ENCODE measurements at regions not wholly inside any gene's neighbourhood (a gene's known extent, or its start where the extent isn't known, plus 50 kb on each side); places are given as distances from the start of the nearest gene placed in this dataset.

DNA sequence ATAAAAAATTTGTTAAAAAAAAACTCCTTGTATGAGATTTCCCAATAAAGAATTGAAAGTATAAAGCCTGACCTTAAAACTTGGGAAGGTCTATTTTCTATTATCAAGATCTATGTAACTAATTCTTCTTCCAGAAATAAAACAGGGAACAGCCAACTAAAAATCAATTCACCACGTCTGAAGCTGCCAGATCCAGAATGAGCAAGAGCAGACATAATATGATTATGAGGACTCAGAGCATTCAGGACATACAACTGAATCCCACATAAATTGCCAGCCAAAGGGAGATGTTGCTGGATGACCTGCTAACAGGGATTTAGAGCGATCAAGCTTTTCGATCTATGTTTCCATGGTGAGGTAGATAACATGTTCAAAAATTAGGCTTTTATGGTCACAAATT is 1151.3 kb upstream of the CADM2 start:
- H3K27me3 ChIP-seq: no peaks in the 10 kb centered on the region
- TF ChIP-seq POLR2A (IDR thresholded peaks at IDR 0.05): no peak
- TF ChIP-seq, protein P1, sequence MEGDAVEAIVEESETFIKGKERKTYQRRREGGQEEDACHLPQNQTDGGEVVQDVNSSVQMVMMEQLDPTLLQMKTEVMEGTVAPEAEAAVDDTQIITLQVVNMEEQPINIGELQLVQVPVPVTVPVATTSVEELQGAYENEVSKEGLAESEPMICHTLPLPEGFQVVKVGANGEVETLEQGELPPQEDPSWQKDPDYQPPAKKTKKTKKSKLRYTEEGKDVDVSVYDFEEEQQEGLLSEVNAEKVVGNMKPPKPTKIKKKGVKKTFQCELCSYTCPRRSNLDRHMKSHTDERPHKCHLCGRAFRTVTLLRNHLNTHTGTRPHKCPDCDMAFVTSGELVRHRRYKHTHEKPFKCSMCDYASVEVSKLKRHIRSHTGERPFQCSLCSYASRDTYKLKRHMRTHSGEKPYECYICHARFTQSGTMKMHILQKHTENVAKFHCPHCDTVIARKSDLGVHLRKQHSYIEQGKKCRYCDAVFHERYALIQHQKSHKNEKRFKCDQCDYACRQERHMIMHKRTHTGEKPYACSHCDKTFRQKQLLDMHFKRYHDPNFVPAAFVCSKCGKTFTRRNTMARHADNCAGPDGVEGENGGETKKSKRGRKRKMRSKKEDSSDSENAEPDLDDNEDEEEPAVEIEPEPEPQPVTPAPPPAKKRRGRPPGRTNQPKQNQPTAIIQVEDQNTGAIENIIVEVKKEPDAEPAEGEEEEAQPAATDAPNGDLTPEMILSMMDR (IDR thresholded peaks at IDR 0.05): no peak
- no peaks in the 10 kb centered on the region for H3K9me3 ChIP-seq
- ATAC-seq (no peak), DNase-seq (no peak)
- WGBS, 2 donors: 39 to 54% methylated on average over 3 of the region's 3 CpGs
- H3K4me1 ChIP-seq: no peaks in the 10 kb centered on the region
- no peaks in the 10 kb centered on the region for H3K36me3 ChIP-seq (replicated peaks in 1 of 2; ENCODE audit: insufficient read depth in 1 of 2, low read depth in 2 of 2)
- no peak overlapping the region for H3K27ac ChIP-seq
- intact Hi-C loops (cut with DNase I): no loop called here
- H3K4me3 ChIP-seq: no peak overlapping the region

DNA sequence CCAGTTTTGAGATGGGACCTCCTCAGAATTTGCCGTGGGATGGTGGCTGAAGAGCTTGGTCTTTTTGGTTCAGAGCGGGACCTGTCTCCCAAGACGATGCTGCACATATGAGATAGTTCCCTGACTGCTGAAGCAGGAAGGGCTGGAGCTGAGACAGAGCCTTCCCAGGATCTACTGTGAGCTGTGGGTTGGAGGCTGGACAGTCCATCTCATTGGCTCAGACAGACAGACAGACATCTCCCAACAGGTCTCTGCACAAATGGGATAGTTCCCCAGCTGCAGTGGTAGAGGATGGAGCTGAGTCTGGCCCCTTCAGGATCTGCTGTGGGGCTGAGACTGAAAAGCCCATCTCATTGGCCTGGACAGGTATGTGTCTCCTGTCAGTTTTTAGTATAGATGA is 1145.6 kb upstream of the CADM2 start:
- intact Hi-C loops (cut with DNase I): no loop called here
- H3K9me3 ChIP-seq: no peaks in the 10 kb centered on the region
- H3K4me1 ChIP-seq: no peaks in the 10 kb centered on the region
- no peak overlapping the region for H3K27ac ChIP-seq
- DNase-seq: no peak
- H3K4me3 ChIP-seq: no peak overlapping the region
- no peaks in the 10 kb centered on the region for H3K27me3 ChIP-seq
- TF ChIP-seq, protein P1 (IDR thresholded peaks at IDR 0.05): no peak
- TF ChIP-seq POLR2A (IDR thresholded peaks at IDR 0.05): no peak
- no peak for ATAC-seq
- no peaks in the 10 kb centered on the region for H3K36me3 ChIP-seq (replicated peaks in 1 of 2; ENCODE audit: insufficient read depth in 1 of 2, low read depth in 2 of 2)
- 78 to 89% methylated on average over 3 of the region's 3 CpGs for WGBS, 2 donors

DNA sequence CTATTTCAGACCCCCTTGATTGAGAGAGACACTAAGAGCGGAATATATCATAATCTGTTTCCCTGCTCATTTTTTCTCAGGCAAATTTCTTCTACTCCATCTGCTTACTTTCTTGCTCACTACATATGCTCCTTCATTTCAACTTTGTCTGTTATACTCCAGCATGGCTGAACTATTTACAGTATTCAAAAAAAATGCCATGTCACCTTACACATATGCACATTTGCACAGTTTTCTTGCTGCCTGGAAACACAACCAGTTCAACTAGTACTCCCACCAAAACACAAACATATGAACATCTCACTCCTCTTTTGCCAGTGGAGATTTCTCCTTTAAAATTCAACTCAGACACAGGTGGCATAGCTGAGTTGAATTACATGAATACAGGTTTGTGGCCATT is 1142.1 kb upstream of the CADM2 start:
- H3K4me1 ChIP-seq: no peaks in the 10 kb centered on the region
- H3K9me3 ChIP-seq: no peaks in the 10 kb centered on the region
- 64 to 86% methylated on average over 1 of the region's 1 CpG for WGBS, 2 donors
- TF ChIP-seq, protein P1 (IDR thresholded peaks at IDR 0.05): no peak
- no peak for TF ChIP-seq POLR2A (IDR thresholded peaks at IDR 0.05)
- H3K36me3 ChIP-seq (replicated peaks in 1 of 2; ENCODE audit: insufficient read depth in 1 of 2, low read depth in 2 of 2): no peaks in the 10 kb centered on the region
- H3K4me3 ChIP-seq: no peak overlapping the region
- DNase-seq: no peak
- ATAC-seq: no peak
- H3K27me3 ChIP-seq: no peaks in the 10 kb centered on the region
- no peak overlapping the region for H3K27ac ChIP-seq
- intact Hi-C loops (cut with DNase I): no loop called here

DNA sequence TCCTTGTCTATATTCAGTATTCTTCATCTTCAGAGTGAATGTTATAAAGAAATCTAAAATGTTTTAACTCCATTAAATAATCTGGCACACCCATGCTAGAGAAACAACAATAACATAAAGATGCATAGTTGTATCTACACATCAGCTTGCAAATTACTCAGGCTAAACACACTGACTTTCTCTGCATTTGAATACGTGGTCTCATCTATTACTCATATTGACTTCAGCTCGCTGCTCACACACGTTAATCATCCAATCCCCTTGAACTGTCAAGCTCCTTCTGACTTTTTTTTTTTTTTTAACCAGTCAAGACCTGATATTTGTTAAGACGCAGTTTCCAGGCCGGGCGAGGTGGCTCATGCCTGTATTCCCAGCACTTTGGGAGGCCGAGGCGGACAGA is 1137.3 kb upstream of the CADM2 start:
- no peak for TF ChIP-seq POLR2A (IDR thresholded peaks at IDR 0.05)
- TF ChIP-seq, protein P1 (IDR thresholded peaks at IDR 0.05): no peak
- Histone ChIP-seq H3K9me3 (no peaks in the 10 kb centered on the region), H3K27me3 (no peaks in the 10 kb centered on the region), H3K36me3 (replicated peaks in 1 of 2; ENCODE audit: insufficient read depth in 1 of 2, low read depth in 2 of 2) (no peaks in the 10 kb centered on the region), H3K4me1 (no peaks in the 10 kb centered on the region), H3K27ac (no peak overlapping the region), H3K4me3 (no peak overlapping the region)
- no peak for ATAC-seq
- DNase-seq: no peak
- 43 to 50% methylated on average over 8 of the region's 8 CpGs for WGBS, 2 donors
- intact Hi-C loops (cut with DNase I): no loop called here

DNA sequence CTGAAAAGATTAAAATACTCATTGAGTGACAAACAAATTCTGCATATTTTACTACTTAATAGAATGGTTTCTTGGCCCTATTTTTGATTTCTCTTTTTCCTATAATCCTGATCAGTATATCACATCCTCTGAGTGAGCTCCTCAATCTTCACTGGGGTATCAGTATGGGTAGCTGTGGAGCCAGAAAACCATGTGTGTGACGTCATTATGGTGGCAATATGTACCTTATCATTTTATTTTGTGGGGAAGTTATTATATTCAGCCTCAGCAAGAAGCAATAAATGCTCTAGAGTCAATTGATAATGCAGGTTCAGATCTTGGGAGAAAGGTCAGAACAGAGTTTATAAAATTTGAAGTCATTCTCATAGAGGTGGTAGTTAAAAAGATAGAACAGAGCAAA is 1135.7 kb upstream of the CADM2 start:
- 24 to 39% methylated on average over 1 of the region's 1 CpG for WGBS, 2 donors
- no peak for ATAC-seq
- DNase-seq: no peak
- Histone ChIP-seq H3K9me3 (no peaks in the 10 kb centered on the region), H3K27ac (no peak overlapping the region), H3K4me3 (no peak overlapping the region), H3K4me1 (no peaks in the 10 kb centered on the region), H3K27me3 (no peaks in the 10 kb centered on the region), H3K36me3 (replicated peaks in 1 of 2; ENCODE audit: insufficient read depth in 1 of 2, low read depth in 2 of 2) (no peaks in the 10 kb centered on the region)
- intact Hi-C loops (cut with DNase I): no loop called here
- TF ChIP-seq, protein P1 (IDR thresholded peaks at IDR 0.05): no peak

Data from body of pancreas (tissue), 4 donors.